OCI-LY3 (cell line): ENCODE measurements at regions not wholly inside any gene's neighbourhood (a gene's known extent, or its start where the extent isn't known, plus 50 kb on each side); places are given as distances from the start of the nearest gene placed in this dataset.

Source experiments
- EZH2phosphoT487 ChIP-seq: fragments of 200-600 bp; shearing (Covaris generic); IDR thresholded peaks from 2 replicates; pipeline ENCODE4 v1.6.1; 2018; ENCODE audit warnings: antibody characterized with exemption, mixed run types, low read depth
- TF ChIP-seq, protein P1 (sequence below): fragments of 200-600, 300-600 bp; sonication (generic); IDR thresholded peaks from 2 replicates; pipeline ENCODE4 v1.5.1; 2014; ENCODE audit warnings: antibody characterized with exemption, low read length, low read depth

GRCh38 chr10:90314718-90315117 lies 543.1 kb downstream of the HTR7 start:
- TF ChIP-seq, protein P1, sequence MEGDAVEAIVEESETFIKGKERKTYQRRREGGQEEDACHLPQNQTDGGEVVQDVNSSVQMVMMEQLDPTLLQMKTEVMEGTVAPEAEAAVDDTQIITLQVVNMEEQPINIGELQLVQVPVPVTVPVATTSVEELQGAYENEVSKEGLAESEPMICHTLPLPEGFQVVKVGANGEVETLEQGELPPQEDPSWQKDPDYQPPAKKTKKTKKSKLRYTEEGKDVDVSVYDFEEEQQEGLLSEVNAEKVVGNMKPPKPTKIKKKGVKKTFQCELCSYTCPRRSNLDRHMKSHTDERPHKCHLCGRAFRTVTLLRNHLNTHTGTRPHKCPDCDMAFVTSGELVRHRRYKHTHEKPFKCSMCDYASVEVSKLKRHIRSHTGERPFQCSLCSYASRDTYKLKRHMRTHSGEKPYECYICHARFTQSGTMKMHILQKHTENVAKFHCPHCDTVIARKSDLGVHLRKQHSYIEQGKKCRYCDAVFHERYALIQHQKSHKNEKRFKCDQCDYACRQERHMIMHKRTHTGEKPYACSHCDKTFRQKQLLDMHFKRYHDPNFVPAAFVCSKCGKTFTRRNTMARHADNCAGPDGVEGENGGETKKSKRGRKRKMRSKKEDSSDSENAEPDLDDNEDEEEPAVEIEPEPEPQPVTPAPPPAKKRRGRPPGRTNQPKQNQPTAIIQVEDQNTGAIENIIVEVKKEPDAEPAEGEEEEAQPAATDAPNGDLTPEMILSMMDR = no peak
- TF ChIP-seq EZH2phosphoT487 = no peak
